Smooth muscle cell (in vitro differentiated cells): ENCODE measurements at regions not wholly inside any gene's neighbourhood (a gene's known extent, or its start where the extent isn't known, plus 50 kb on each side); places are given as distances from the start of the nearest gene placed in this dataset.
"Not testable (repeated sequence)": the region's sequence is repeated elsewhere in the genome, so short reads cannot be mapped to it uniquely, and the experiment has no call there.

Experiments used
- DNase-seq: peaks from one replicate; lab custom pipeline; 2025; ENCODE audit not compliant: unreplicated experiment; lab: John Stamatoyannopoulos, UW
- H2AFZ ChIP-seq: fragments of 200-600 bp; sonication (generic); 2 replicates; pipeline ENCODE4 v1.6.0; 2016; ENCODE audit warnings: antibody characterized with exemption, low read depth, mild to moderate bottlenecking
- H3F3A ChIP-seq: fragments of 200-600 bp; sonication (generic); 2 replicates; pipeline ENCODE4 v1.6.0; 2017; ENCODE audit warnings: antibody characterized with exemption, low read depth
- H3K27ac ChIP-seq: fragments of 200-600 bp; sonication (generic); 2 replicates; pipeline ENCODE4 v1.5.1; 2016; ENCODE audit warnings: low read depth, mild to moderate bottlenecking
- H3K27me3 ChIP-seq: fragments of 200-600 bp; sonication (generic); 2 replicates; pipeline ENCODE4 v1.6.1; 2016; ENCODE audit warnings: low read depth, mild to moderate bottlenecking
- H3K36me3 ChIP-seq: fragments of 200-600 bp; sonication (generic); 2 replicates; pipeline ENCODE4 v1.5.1; 2016; ENCODE audit warnings: low read depth
- H3K4me1 ChIP-seq: fragments of 200-600 bp; sonication (generic); 2 replicates; pipeline ENCODE4 v1.5.1; 2016; ENCODE audit warnings: low read depth
- H3K4me2 ChIP-seq: fragments of 200-600 bp; sonication (generic); 2 replicates; pipeline ENCODE4 v1.6.0; 2016; ENCODE audit warnings: mild to moderate bottlenecking
- H3K4me3 ChIP-seq: fragments of 200-600 bp; sonication (generic); 2 replicates; pipeline ENCODE4 v1.5.1; 2016; ENCODE audit warnings: mild to moderate bottlenecking
- H3K79me2 ChIP-seq: fragments of 200-600 bp; sonication (generic); 2 replicates; pipeline ENCODE4 v1.6.0; 2016; ENCODE audit warnings: low read depth, mild to moderate bottlenecking
- H3K9ac ChIP-seq: fragments of 200-600 bp; sonication (generic); 2 replicates; pipeline ENCODE4 v1.6.0; 2016; ENCODE audit warnings: low read depth
- H3K9me3 ChIP-seq: fragments of 200-600 bp; sonication (generic); replicated peaks from 2 replicates; pipeline ENCODE4 v1.5.1; 2016; ENCODE audit warnings: low read depth
- H4K20me1 ChIP-seq: fragments of 200-600 bp; sonication (generic); 2 replicates; pipeline ENCODE4 v1.6.0; 2016; ENCODE audit warnings: low read depth
- WGBS: methylation state at CpG from one replicate; pipeline ENCODE4 v1.1.7; 2016; ENCODE audit warnings: low lambda C conversion rate; 5-methylcytosine and 5-hydroxymethylcytosine counted together
- TF ChIP-seq, protein P1 (sequence below): fragments of 200-600 bp; sonication (generic); IDR thresholded peaks from 2 replicates; pipeline ENCODE4 v1.5.1; 2017; ENCODE audit warnings: borderline replicate concordance, mild to moderate bottlenecking, antibody characterized with exemption; ENCODE audit not compliant: insufficient read depth, poor library complexity, severe bottlenecking

GRCh38 chr7:138188290-138188858 is 112.1 kb downstream of the AKR1D1 start:
- TF ChIP-seq, protein P1, sequence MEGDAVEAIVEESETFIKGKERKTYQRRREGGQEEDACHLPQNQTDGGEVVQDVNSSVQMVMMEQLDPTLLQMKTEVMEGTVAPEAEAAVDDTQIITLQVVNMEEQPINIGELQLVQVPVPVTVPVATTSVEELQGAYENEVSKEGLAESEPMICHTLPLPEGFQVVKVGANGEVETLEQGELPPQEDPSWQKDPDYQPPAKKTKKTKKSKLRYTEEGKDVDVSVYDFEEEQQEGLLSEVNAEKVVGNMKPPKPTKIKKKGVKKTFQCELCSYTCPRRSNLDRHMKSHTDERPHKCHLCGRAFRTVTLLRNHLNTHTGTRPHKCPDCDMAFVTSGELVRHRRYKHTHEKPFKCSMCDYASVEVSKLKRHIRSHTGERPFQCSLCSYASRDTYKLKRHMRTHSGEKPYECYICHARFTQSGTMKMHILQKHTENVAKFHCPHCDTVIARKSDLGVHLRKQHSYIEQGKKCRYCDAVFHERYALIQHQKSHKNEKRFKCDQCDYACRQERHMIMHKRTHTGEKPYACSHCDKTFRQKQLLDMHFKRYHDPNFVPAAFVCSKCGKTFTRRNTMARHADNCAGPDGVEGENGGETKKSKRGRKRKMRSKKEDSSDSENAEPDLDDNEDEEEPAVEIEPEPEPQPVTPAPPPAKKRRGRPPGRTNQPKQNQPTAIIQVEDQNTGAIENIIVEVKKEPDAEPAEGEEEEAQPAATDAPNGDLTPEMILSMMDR = no peak
- H3K36me3 ChIP-seq = no peaks in the 10 kb centered on the region
- no peak for DNase-seq

GRCh38 chr7:138194567-138194966 is 118.3 kb downstream of the AKR1D1 start:
- Histone ChIP-seq H3K4me2 (peak overlapping the region; percentile 1), H3K4me3 (no peak overlapping the region), H3F3A (no peaks in the 10 kb centered on the region), H4K20me1 (no peaks in the 10 kb centered on the region), H3K9ac (no peak overlapping the region), H3K9me3 (no peaks in the 10 kb centered on the region), H2AFZ (no peak overlapping the region), H3K27me3 (no peaks in the 10 kb centered on the region), H3K27ac (no peak overlapping the region), H3K36me3 (no peaks in the 10 kb centered on the region), H3K4me1 (peaks cover 7% of the 10 kb centered on the region), H3K79me2 (no peaks in the 10 kb centered on the region)
- no peak for DNase-seq
- TF ChIP-seq, protein P1 = no peak
- 91% methylated on average over 8 of the region's 8 CpGs for WGBS

More at GRCh38 chr7:138188290-138188858, 112.1 kb downstream of the AKR1D1 start:
- Histone ChIP-seq H3K4me2 (no peak overlapping the region), H2AFZ (peak overlapping the region; percentile 68), H3K9me3 (no peaks in the 10 kb centered on the region), H3K9ac (no peak overlapping the region), H3K79me2 (no peaks in the 10 kb centered on the region), H3K27me3 (no peaks in the 10 kb centered on the region), H3K4me3 (no peak overlapping the region), H3F3A (peaks cover 4% of the 10 kb centered on the region), H3K4me1 (peaks cover 21% of the 10 kb centered on the region), H4K20me1 (no peaks in the 10 kb centered on the region), H3K27ac (peak overlapping the region; percentile 76)
- WGBS = 76% methylated on average over 8 of the region's 8 CpGs

DNA sequence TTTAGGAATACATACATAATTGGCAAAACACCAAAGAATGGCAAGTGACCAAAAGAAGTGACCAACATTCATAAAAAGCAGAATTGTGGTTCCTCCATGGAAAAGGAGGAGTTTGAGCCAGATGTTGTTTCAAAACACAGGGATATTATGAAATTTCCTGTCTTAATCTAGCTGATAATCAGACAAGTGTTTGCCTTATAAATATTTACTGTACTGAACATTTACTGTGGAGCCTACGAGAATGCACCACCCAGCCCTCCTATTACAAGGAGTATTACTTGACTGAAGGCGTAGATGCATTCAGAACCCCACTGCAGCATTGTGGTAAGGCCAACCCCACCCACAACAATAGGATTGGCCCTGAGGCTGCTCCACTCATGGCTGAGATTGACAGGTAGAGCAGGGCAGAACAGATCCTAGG is 118.9 kb downstream of the AKR1D1 start:
- no peak overlapping the region for H2AFZ ChIP-seq
- no peak overlapping the region for H3K27ac ChIP-seq
- H3K9ac ChIP-seq = no peak overlapping the region
- no peaks in the 10 kb centered on the region for H3K27me3 ChIP-seq
- WGBS = 68% methylated on average over 2 of the region's 2 CpGs
- no peaks in the 10 kb centered on the region for H3K79me2 ChIP-seq
- H3K4me2 ChIP-seq = peak overlapping the region; percentile 1
- no peak overlapping the region for H3K4me3 ChIP-seq
- H4K20me1 ChIP-seq = no peaks in the 10 kb centered on the region
- peaks cover 7% of the 10 kb centered on the region for H3K4me1 ChIP-seq
- DNase-seq = no peak
- no peaks in the 10 kb centered on the region for H3F3A ChIP-seq
- H3K36me3 ChIP-seq = no peaks in the 10 kb centered on the region
- TF ChIP-seq, protein P1 = no peak
- H3K9me3 ChIP-seq = no peaks in the 10 kb centered on the region

DNA sequence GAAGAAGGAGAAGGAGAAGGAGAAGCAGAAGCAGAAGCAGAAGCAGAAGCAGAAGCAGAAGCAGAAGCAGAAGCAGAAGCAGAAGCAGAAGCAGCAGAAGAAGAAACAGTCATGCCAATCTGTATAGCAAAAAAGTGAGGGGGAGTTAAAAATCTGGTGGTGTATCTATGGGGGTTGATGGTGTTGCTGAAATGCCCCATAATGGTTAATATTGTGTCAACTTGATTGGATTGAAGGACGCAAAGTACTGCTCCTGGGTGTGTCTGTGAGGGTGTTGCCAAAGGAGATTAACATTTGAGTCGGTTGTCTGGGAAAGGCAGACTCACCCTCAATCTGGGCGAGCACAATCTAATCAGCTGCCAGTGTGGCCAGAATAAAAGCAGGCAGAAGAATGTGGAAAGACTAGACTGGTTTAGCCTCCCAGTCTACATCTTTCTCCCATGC is 120.3 kb downstream of the AKR1D1 start:
- H3K4me2 ChIP-seq = peak overlapping the region; percentile 26
- H3K36me3 ChIP-seq, H3K4me1 ChIP-seq, DNase-seq, H3K9ac ChIP-seq, H3F3A ChIP-seq, H3K9me3 ChIP-seq, H3K4me3 ChIP-seq, H3K27me3 ChIP-seq, H3K79me2 ChIP-seq, H2AFZ ChIP-seq, H4K20me1 ChIP-seq: not testable (repeated sequence)
- 10% methylated on average over 3 of the region's 3 CpGs for WGBS
- peak overlapping the region; percentile 84 for H3K27ac ChIP-seq
